Caco-2 (cell line): ENCODE measurements at regions not wholly inside any gene's neighbourhood (a gene's known extent, or its start where the extent isn't known, plus 50 kb on each side); places are given as distances from the start of the nearest gene placed in this dataset.

ENCODE experiments used
- BruUV-seq: library from RNA; stranded (reverse); fragments of 400-500 nt; replicated peaks from 2 replicates; lab custom pipeline; 2021; lab: Mats Ljungman, UMichigan
- CTCF ChIA-PET: fragments of 300-600 bp; sonication (Branson Sonifier 250); formaldehyde crosslinking; loops from one replicate; lab custom pipeline; 2022; ENCODE audit warnings: antibody characterized with exemption; lab: Charles Lee
- POLR2A ChIA-PET: fragments of 300-600 bp; sonication (Branson Sonifier 250); formaldehyde crosslinking; loops from one replicate; lab custom pipeline; 2022; ENCODE audit warnings: antibody characterized with exemption; lab: Charles Lee
- DNase-seq, 2 experiments: peaks; one replicate each; pipeline versions ENCODE4 v3.0.0 to v3.0.0-alpha.2; 2020 to 2022
- H3K27me3 ChIP-seq: replicated peaks from 2 replicates; pipeline ENCODE4 v1.6.0; 2011; ENCODE audit warnings: low read length; ENCODE audit not compliant: control insufficient read depth, insufficient read depth
- H3K36me3 ChIP-seq: 2 replicates; pipeline ENCODE4 v1.5.1; 2011; ENCODE audit warnings: low read length; ENCODE audit not compliant: control insufficient read depth, insufficient read depth
- H3K4me1 ChIP-seq: fragments of 250-450 bp; sonication (Bioruptor Pico); 2 replicates; pipeline ENCODE4 v1.5.1; 2020; ENCODE audit warnings: mild to moderate bottlenecking
- H3K4me3 ChIP-seq: 2 replicates; pipeline ENCODE4 v1.5.1; 2011; ENCODE audit warnings: low read depth, mild to moderate bottlenecking, control low read depth, low read length
- H3K9me3 ChIP-seq: fragments of 250-450 bp; sonication (Bioruptor Pico); 2 replicates; pipeline ENCODE4 v1.5.1; 2020; ENCODE audit warnings: mild to moderate bottlenecking, moderate library complexity
- H3K27ac Mint-ChIP-seq: one replicate; pipeline ENCODE4 v1.8.0; 2022; ENCODE audit warnings: mixed read lengths; ENCODE audit not compliant: unreplicated experiment
- H3K27me3 Mint-ChIP-seq: one replicate; pipeline ENCODE4 v1.8.0; 2022; ENCODE audit warnings: mixed read lengths; ENCODE audit not compliant: insufficient read depth, unreplicated experiment
- H3K36me3 Mint-ChIP-seq: one replicate; pipeline ENCODE4 v1.8.0; 2022; ENCODE audit warnings: mild to moderate bottlenecking, mixed read lengths; ENCODE audit not compliant: insufficient read depth, unreplicated experiment
- H3K4me1 Mint-ChIP-seq: one replicate; pipeline ENCODE4 v1.8.0; 2022; ENCODE audit warnings: low read depth, mixed read lengths; ENCODE audit not compliant: unreplicated experiment
- H3K4me3 Mint-ChIP-seq: one replicate; pipeline ENCODE4 v1.8.0; 2022; ENCODE audit warnings: mild to moderate bottlenecking, moderate library complexity, mixed read lengths; ENCODE audit not compliant: unreplicated experiment
- H3K9me3 Mint-ChIP-seq: one replicate; pipeline ENCODE4 v1.8.0; 2022; ENCODE audit warnings: mixed read lengths; ENCODE audit not compliant: unreplicated experiment
- CTCF ChIP-seq, 2 experiments: fragments of 200-600 bp in 1 of 2; IDR thresholded peaks; 1 replicate in 1 of 2; 2 replicates in 1 of 2; pipeline versions ENCODE4 v1.5.1 to v1.8.0; 2011 to 2022; ENCODE audit warnings: antibody characterized with exemption in 1 of 2, control low read depth in 1 of 2, inconsistent platforms in 1 of 2, low read depth in 1 of 2, low read length in 1 of 2, mild to moderate bottlenecking in 1 of 2, moderate library complexity in 1 of 2; ENCODE audit not compliant: insufficient read depth in 1 of 2, severe bottlenecking in 1 of 2, unreplicated experiment in 1 of 2
- intact Hi-C: fragments of 100-400 bp; cut with micrococcal nuclease; formaldehyde crosslinking; loops from one replicate; pipeline ENCODE4 v1.10.0; 2022; ENCODE audit not compliant: unreplicated experiment

- CTCF ChIA-PET = no interaction called here
- H3K4me3 Mint-ChIP-seq = no peak overlapping the region
- Histone ChIP-seq H3K27me3 (no peaks in the 10 kb centered on the region), H3K36me3 (no peaks in the 10 kb centered on the region), H3K4me3 (no peak overlapping the region), H3K9me3 (no peaks in the 10 kb centered on the region; the same call in 1 of the 2 replicates), H3K4me1 (no peaks in the 10 kb centered on the region)
- H3K4me1 Mint-ChIP-seq = no peaks in the 10 kb centered on the region
- no peaks in the 10 kb centered on the region for H3K27me3 Mint-ChIP-seq
- no peak for DNase-seq
- BruUV-seq = no TSS peak
- H3K27ac Mint-ChIP-seq = no peak overlapping the region
- TF ChIP-seq CTCF (IDR thresholded peaks at IDR 0.05; ENCODE audit: insufficient read depth in 1 of 2, low read depth in 1 of 2, low read length in 1 of 2, severe bottlenecking in 1 of 2, unreplicated experiment in 1 of 2) = no peak
- H3K9me3 Mint-ChIP-seq = no peaks in the 10 kb centered on the region
- intact Hi-C loops = no loop called here
- POLR2A ChIA-PET = no interaction called here
- H3K36me3 Mint-ChIP-seq = no peaks in the 10 kb centered on the region
Observed at GRCh38 chr20:11159728-11160127, 485.9 kb upstream of the JAG1 start.

- no peaks in the 10 kb centered on the region for H3K4me1 ChIP-seq
- POLR2A ChIA-PET = no interaction called here
- no peak for TF ChIP-seq CTCF (IDR thresholded peaks at IDR 0.05; ENCODE audit: insufficient read depth in 1 of 2, low read depth in 1 of 2, low read length in 1 of 2, severe bottlenecking in 1 of 2, unreplicated experiment in 1 of 2)
- Mint-ChIP-seq H3K36me3 (no peaks in the 10 kb centered on the region), H3K27ac (no peak overlapping the region), H3K9me3 (no peaks in the 10 kb centered on the region), H3K4me1 (no peaks in the 10 kb centered on the region), H3K4me3 (no peak overlapping the region), H3K27me3 (no peaks in the 10 kb centered on the region)
- no peak overlapping the region for H3K4me3 ChIP-seq
- BruUV-seq = no TSS peak
- DNase-seq = no peak
- H3K36me3 ChIP-seq = no peaks in the 10 kb centered on the region
- no peaks in the 10 kb centered on the region; the same call in 1 of the 2 replicates for H3K9me3 ChIP-seq
- CTCF ChIA-PET = no interaction called here
- intact Hi-C loops = no loop called here
- H3K27me3 ChIP-seq = no peaks in the 10 kb centered on the region
Observed at GRCh38 chr20:11162026-11162775, 488.4 kb upstream of the JAG1 start.

GRCh38 chr20:11165789-11166188 is 492.0 kb upstream of the JAG1 start:
- H3K4me3 ChIP-seq = no peak overlapping the region
- ChIA-PET CTCF (no interaction called here), POLR2A (no interaction called here)
- no TSS peak for BruUV-seq
- H3K4me1 Mint-ChIP-seq = no peaks in the 10 kb centered on the region
- H3K36me3 Mint-ChIP-seq = no peaks in the 10 kb centered on the region
- no peaks in the 10 kb centered on the region for H3K9me3 Mint-ChIP-seq
- H3K4me3 Mint-ChIP-seq = no peak overlapping the region
- no peak for TF ChIP-seq CTCF (IDR thresholded peaks at IDR 0.05; ENCODE audit: insufficient read depth in 1 of 2, low read depth in 1 of 2, low read length in 1 of 2, severe bottlenecking in 1 of 2, unreplicated experiment in 1 of 2)
- no peaks in the 10 kb centered on the region for H3K27me3 ChIP-seq
- no peaks in the 10 kb centered on the region for H3K36me3 ChIP-seq
- H3K27ac Mint-ChIP-seq = no peak overlapping the region
- H3K4me1 ChIP-seq = no peaks in the 10 kb centered on the region
- H3K9me3 ChIP-seq = no peaks in the 10 kb centered on the region; the same call in 1 of the 2 replicates
- no peaks in the 10 kb centered on the region for H3K27me3 Mint-ChIP-seq
- intact Hi-C loops = no loop called here
- no peak for DNase-seq
